H9 (cell line): ENCODE measurements at regions not wholly inside any gene's neighbourhood (a gene's known extent, or its start where the extent isn't known, plus 50 kb on each side); places are given as distances from the start of the nearest gene placed in this dataset.

Experiments used
- DNase-seq: peaks from one replicate; pipeline ENCODE4 v3.0.0-alpha.2; 2017
- H2AFZ ChIP-seq: one replicate; pipeline ENCODE4 v1.6.1; 2013; ENCODE audit warnings: mild to moderate bottlenecking, low read length, control low read depth, moderate library complexity
- H2AK5ac ChIP-seq: 2 replicates; pipeline ENCODE4 v1.6.1; 2013; ENCODE audit warnings: low read length, control low read depth, mixed read lengths; ENCODE audit not compliant: insufficient read length
- H2BK120ac ChIP-seq: one replicate; pipeline ENCODE4 v1.6.1; 2013; ENCODE audit warnings: low read depth, mild to moderate bottlenecking, low read length, control low read depth, inconsistent platforms; ENCODE audit not compliant: poor library complexity, severe bottlenecking
- H2BK12ac ChIP-seq: 2 replicates; pipeline ENCODE4 v1.6.1; 2013; ENCODE audit warnings: low read length, control low read depth, mixed read lengths, low read depth; ENCODE audit not compliant: insufficient read length
- H2BK15ac ChIP-seq: 2 replicates; pipeline ENCODE4 v1.6.1; 2013; ENCODE audit warnings: low read depth, low read length, control low read depth
- H2BK20ac ChIP-seq: one replicate; pipeline ENCODE4 v1.6.1; 2013; ENCODE audit warnings: low read depth, mild to moderate bottlenecking, low read length, control low read depth, inconsistent platforms; ENCODE audit not compliant: poor library complexity, severe bottlenecking
- H2BK5ac ChIP-seq: 2 replicates; pipeline ENCODE4 v1.6.1; 2013; ENCODE audit warnings: low read length, control low read depth, mixed read lengths; ENCODE audit not compliant: insufficient read length
- H3K14ac ChIP-seq: 2 replicates; pipeline ENCODE4 v1.6.1; 2013; ENCODE audit warnings: low read length, control low read depth; ENCODE audit not compliant: insufficient read depth
- H3K18ac ChIP-seq: 2 replicates; pipeline ENCODE4 v1.6.1; 2013; ENCODE audit warnings: low read depth, mild to moderate bottlenecking, mixed read lengths, low read length, control low read depth; ENCODE audit not compliant: insufficient read length
- H3K23ac ChIP-seq: 2 replicates; pipeline ENCODE4 v1.6.1; 2013; ENCODE audit warnings: low read length, control low read depth, mixed read lengths, low read depth; ENCODE audit not compliant: insufficient read length
- H3K23me2 ChIP-seq: 2 replicates; pipeline ENCODE4 v1.6.1; 2013; ENCODE audit warnings: low read depth, mild to moderate bottlenecking, mixed read lengths, low read length, control low read depth; ENCODE audit not compliant: insufficient read length, poor library complexity, severe bottlenecking
- H3K27ac ChIP-seq: 2 replicates; pipeline ENCODE4 v1.5.1; 2013; ENCODE audit warnings: low read length, control low read depth, mixed read lengths, low read depth; ENCODE audit not compliant: insufficient read length
- H3K27me3 ChIP-seq: 2 replicates; pipeline ENCODE4 v1.6.1; 2013; ENCODE audit warnings: low read length, control low read depth, inconsistent platforms; ENCODE audit not compliant: insufficient read depth
- H3K4ac ChIP-seq: 2 replicates; pipeline ENCODE4 v1.6.1; 2013; ENCODE audit warnings: low read depth, mild to moderate bottlenecking, control low read depth, inconsistent platforms, low read length, moderate library complexity
- H3K4me1 ChIP-seq: 2 replicates; pipeline ENCODE4 v1.6.1; 2013; ENCODE audit warnings: low read length, control low read depth, inconsistent platforms; ENCODE audit not compliant: insufficient read depth
- H3K4me2 ChIP-seq: 2 replicates; pipeline ENCODE4 v1.6.1; 2013; ENCODE audit warnings: low read length, control low read depth, mixed read lengths; ENCODE audit not compliant: insufficient read length, insufficient read depth
- H3K56ac ChIP-seq: 2 replicates; pipeline ENCODE4 v1.6.1; 2013; ENCODE audit warnings: low read depth, mild to moderate bottlenecking, mixed read lengths, low read length, control low read depth; ENCODE audit not compliant: insufficient read length
- H3K79me1 ChIP-seq: 2 replicates; pipeline ENCODE4 v1.6.1; 2013; ENCODE audit warnings: low read depth, mild to moderate bottlenecking, moderate library complexity, low read length, control low read depth, inconsistent platforms; ENCODE audit not compliant: insufficient read depth, poor library complexity, severe bottlenecking
- H3K79me2 ChIP-seq: 2 replicates; pipeline ENCODE4 v1.6.1; 2013; ENCODE audit warnings: low read length, control low read depth, inconsistent platforms; ENCODE audit not compliant: insufficient read depth
- H3K9ac ChIP-seq: 2 replicates; pipeline ENCODE4 v1.6.1; 2013; ENCODE audit warnings: low read length, control low read depth, mixed read lengths; ENCODE audit not compliant: insufficient read length; ENCODE audit errors: extremely low read depth
- H3K9me3 ChIP-seq: one replicate; pipeline ENCODE4 v1.6.1; 2013; ENCODE audit warnings: low read depth, low read length, inconsistent platforms; ENCODE audit not compliant: control insufficient read depth
- H3T11ph ChIP-seq: one replicate; pipeline ENCODE4 v1.6.1; 2013; ENCODE audit warnings: mild to moderate bottlenecking, low read length, control low read depth, inconsistent platforms
- H4K20me1 ChIP-seq: one replicate; pipeline ENCODE4 v1.6.1; 2013; ENCODE audit not compliant: control insufficient read depth, insufficient read length, insufficient read depth
- H4K5ac ChIP-seq: 2 replicates; pipeline ENCODE4 v1.6.1; 2013; ENCODE audit warnings: low read depth, mild to moderate bottlenecking, mixed read lengths, low read length, control low read depth; ENCODE audit not compliant: insufficient read length
- H4K8ac ChIP-seq: replicated peaks from 2 replicates; pipeline ENCODE4 v1.6.1; 2013; ENCODE audit warnings: low read length, control low read depth, mixed read lengths, low read depth; ENCODE audit not compliant: insufficient read length
- H4K91ac ChIP-seq: 2 replicates; pipeline ENCODE4 v1.6.1; 2013; ENCODE audit warnings: low read depth, mild to moderate bottlenecking, moderate library complexity, mixed read lengths, low read length, control low read depth; ENCODE audit not compliant: insufficient read length
- H3K27ac Mint-ChIP-seq, 3 experiments: 2 replicates in 2 of 3; 3 replicates in 1 of 3; pipeline ENCODE4 v1.8.0; 2020 to 2021; ENCODE audit warnings: mixed read lengths in 3 of 3, mild to moderate bottlenecking in 1 of 3, moderate library complexity in 1 of 3
- H3K27me3 Mint-ChIP-seq: 2 replicates; pipeline ENCODE4 v1.8.0; 2021; ENCODE audit warnings: low read depth, mild to moderate bottlenecking, moderate library complexity, mixed read lengths
- H3K36me3 Mint-ChIP-seq, 3 experiments: 2 replicates in 2 of 3; 3 replicates in 1 of 3; pipeline ENCODE4 v1.8.0; 2020 to 2021; ENCODE audit warnings: low read depth in 3 of 3, mixed read lengths in 3 of 3; ENCODE audit not compliant: insufficient read depth in 1 of 3
- H3K4me1 Mint-ChIP-seq, 2 experiments: 2 replicates each; pipeline ENCODE4 v1.8.0; 2020; ENCODE audit warnings: mixed read lengths in 2 of 2
- H3K4me3 Mint-ChIP-seq, 2 experiments: 2 replicates in 1 of 2; 3 replicates in 1 of 2; pipeline ENCODE4 v1.8.0; 2020 to 2021; ENCODE audit warnings: mild to moderate bottlenecking in 2 of 2, mixed read lengths in 2 of 2, moderate library complexity in 1 of 2
- H3K9me3 Mint-ChIP-seq, 2 experiments: 2 replicates in 1 of 2; 3 replicates in 1 of 2; pipeline ENCODE4 v1.8.0; 2020; ENCODE audit warnings: mild to moderate bottlenecking in 2 of 2, mixed read lengths in 2 of 2, moderate library complexity in 1 of 2
- TF ChIP-seq, protein P1 (sequence below): fragments of 200-600 bp; sonication (generic); conservative IDR thresholded peaks from 3 replicates; pipeline ENCODE4 v1.8.0; 2021; ENCODE audit warnings: antibody characterized with exemption, mild to moderate bottlenecking

DNA sequence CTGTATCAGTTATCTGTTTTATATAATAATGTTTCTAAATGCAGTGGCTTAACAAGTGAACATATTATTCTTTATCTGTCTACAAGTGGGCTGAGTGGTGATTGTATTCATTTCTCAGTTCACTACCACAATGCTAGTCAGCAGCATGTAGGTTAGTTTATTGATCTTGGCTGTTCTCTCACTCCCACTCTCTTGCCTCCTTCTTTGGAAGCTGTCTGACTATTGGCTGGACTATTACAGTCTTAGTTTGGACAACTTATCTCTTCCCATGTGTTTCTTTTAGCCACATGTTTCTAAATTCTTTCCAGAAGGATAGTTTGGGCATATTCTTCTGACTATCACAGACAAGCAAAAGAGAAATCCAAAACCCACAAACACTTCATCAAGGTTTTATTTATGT, 459.5 kb upstream of the AGA start:
- no peaks in the 10 kb centered on the region for H4K20me1 ChIP-seq

More for the DNA sequence above, 459.5 kb upstream of the AGA start:
- Mint-ChIP-seq H3K9me3 (peaks cover 0 to 3% of the 10 kb centered on the region in 2 experiments; a peak in 1 of 5 replicates), H3K36me3 (peaks cover 0 to 7% (median 0%) of the 10 kb centered on the region in 3 experiments; a peak in 1 of 7 replicates), H3K27ac (no peak overlapping the region), H3K27me3 (no peaks in the 10 kb centered on the region), H3K4me1 (no peaks in the 10 kb centered on the region), H3K4me3 (no peak overlapping the region)
- no peak overlapping the region for H2BK120ac ChIP-seq
- H3K56ac ChIP-seq, result no peak overlapping the region
- H3K4me1 ChIP-seq, result no peaks in the 10 kb centered on the region
- H2BK12ac ChIP-seq, result no peak overlapping the region
- no peak overlapping the region for H2BK20ac ChIP-seq
- no peak overlapping the region for H4K5ac ChIP-seq
- no peak overlapping the region for H3K9ac ChIP-seq
- H2AFZ ChIP-seq, result no peak overlapping the region
- H3K23me2 ChIP-seq, result no peaks in the 10 kb centered on the region
- H3K27me3 ChIP-seq, result no peaks in the 10 kb centered on the region
- TF ChIP-seq, protein P1, sequence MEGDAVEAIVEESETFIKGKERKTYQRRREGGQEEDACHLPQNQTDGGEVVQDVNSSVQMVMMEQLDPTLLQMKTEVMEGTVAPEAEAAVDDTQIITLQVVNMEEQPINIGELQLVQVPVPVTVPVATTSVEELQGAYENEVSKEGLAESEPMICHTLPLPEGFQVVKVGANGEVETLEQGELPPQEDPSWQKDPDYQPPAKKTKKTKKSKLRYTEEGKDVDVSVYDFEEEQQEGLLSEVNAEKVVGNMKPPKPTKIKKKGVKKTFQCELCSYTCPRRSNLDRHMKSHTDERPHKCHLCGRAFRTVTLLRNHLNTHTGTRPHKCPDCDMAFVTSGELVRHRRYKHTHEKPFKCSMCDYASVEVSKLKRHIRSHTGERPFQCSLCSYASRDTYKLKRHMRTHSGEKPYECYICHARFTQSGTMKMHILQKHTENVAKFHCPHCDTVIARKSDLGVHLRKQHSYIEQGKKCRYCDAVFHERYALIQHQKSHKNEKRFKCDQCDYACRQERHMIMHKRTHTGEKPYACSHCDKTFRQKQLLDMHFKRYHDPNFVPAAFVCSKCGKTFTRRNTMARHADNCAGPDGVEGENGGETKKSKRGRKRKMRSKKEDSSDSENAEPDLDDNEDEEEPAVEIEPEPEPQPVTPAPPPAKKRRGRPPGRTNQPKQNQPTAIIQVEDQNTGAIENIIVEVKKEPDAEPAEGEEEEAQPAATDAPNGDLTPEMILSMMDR, result no peak
- no peak overlapping the region for H2AK5ac ChIP-seq
- H3K23ac ChIP-seq, result no peak overlapping the region
- no peak overlapping the region for H3T11ph ChIP-seq
- no peak overlapping the region for H3K18ac ChIP-seq
- DNase-seq, result no peak
- no peak overlapping the region for H3K14ac ChIP-seq
- no peak overlapping the region for H3K4ac ChIP-seq
- H3K27ac ChIP-seq, result no peak overlapping the region
- no peak overlapping the region for H4K91ac ChIP-seq
- H3K79me1 ChIP-seq, result no peaks in the 10 kb centered on the region
- H4K8ac ChIP-seq, result no peak overlapping the region
- H3K9me3 ChIP-seq, result no peaks in the 10 kb centered on the region
- H2BK5ac ChIP-seq, result no peak overlapping the region
- no peak overlapping the region for H2BK15ac ChIP-seq
- H3K4me2 ChIP-seq, result no peak overlapping the region
- no peaks in the 10 kb centered on the region for H3K79me2 ChIP-seq
